Activated naive CD8-positive, alpha-beta T cell treated with anti-CD3 and anti-CD28 coated beads, Interleukin-2, amount 10 ng/mL, durations not matched to agents 7 days and 5 days (primary cell): ENCODE measurements at regions not wholly inside any gene's neighbourhood (a gene's known extent, or its start where the extent isn't known, plus 50 kb on each side); places are given as distances from the start of the nearest gene placed in this dataset.

Source experiments
- ATAC-seq: fragments of 150-1000 bp; cut with Tn5 transposase; one replicate; pipeline ENCODE4 v1.10.0; 2021; ENCODE audit warnings: low read depth, moderate library complexity
- POLR2A ChIA-PET: fragments of 350-600 bp; sonication (Branson Sonifier 250); formaldehyde crosslinking; loops from one replicate; lab custom pipeline; 2021; ENCODE audit warnings: antibody characterized with exemption; lab: Charles Lee
- DNase-seq: peaks from one replicate; pipeline ENCODE4 v3.0.0; 2021
- H3K27ac Mint-ChIP-seq: one replicate; pipeline ENCODE4 v1.8.0; 2022; ENCODE audit warnings: mild to moderate bottlenecking, mixed read lengths
- H3K27me3 Mint-ChIP-seq: one replicate; pipeline ENCODE4 v1.8.0; 2022; ENCODE audit warnings: mild to moderate bottlenecking, moderate library complexity, mixed read lengths
- H3K36me3 Mint-ChIP-seq: one replicate; pipeline ENCODE4 v1.8.0; 2021; ENCODE audit warnings: mild to moderate bottlenecking, mixed read lengths
- H3K4me1 Mint-ChIP-seq: one replicate; pipeline ENCODE4 v1.8.0; 2021; ENCODE audit warnings: mixed read lengths
- H3K4me3 Mint-ChIP-seq: one replicate; pipeline ENCODE4 v1.8.0; 2022; ENCODE audit warnings: mild to moderate bottlenecking, moderate library complexity, mixed read lengths
- H3K9me3 Mint-ChIP-seq: one replicate; pipeline ENCODE4 v1.8.0; 2021; ENCODE audit warnings: mixed read lengths

DNA sequence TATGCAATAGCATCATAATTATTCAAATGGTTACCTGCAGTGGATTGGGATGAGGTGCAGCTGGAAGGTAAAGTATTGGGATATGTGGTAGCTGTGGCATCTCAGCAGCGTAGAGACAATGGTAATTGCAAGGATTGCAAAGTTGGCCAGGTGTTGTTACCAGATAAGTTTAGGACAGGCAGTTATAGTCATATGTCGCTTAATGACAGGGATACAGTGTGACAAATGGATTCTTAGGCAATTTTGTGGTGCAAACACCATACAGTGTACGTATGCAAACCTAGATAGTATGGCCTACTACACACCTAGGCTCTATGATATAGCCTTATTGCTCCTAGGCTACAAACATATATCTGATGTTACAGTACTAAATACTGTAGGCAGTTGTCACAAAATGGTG lies 163.5 kb upstream of the LYZL2 start:
- H3K27ac Mint-ChIP-seq, result no peak overlapping the region
- H3K27me3 Mint-ChIP-seq, result no peaks in the 10 kb centered on the region
- H3K4me3 Mint-ChIP-seq, result no peak overlapping the region
- peaks cover 3% of the 10 kb centered on the region for H3K9me3 Mint-ChIP-seq
- DNase-seq, result no peak
- H3K4me1 Mint-ChIP-seq, result peaks cover 15% of the 10 kb centered on the region
- POLR2A ChIA-PET, result no interaction called here
- H3K36me3 Mint-ChIP-seq, result peaks cover 4% of the 10 kb centered on the region
- no peak for ATAC-seq

DNA sequence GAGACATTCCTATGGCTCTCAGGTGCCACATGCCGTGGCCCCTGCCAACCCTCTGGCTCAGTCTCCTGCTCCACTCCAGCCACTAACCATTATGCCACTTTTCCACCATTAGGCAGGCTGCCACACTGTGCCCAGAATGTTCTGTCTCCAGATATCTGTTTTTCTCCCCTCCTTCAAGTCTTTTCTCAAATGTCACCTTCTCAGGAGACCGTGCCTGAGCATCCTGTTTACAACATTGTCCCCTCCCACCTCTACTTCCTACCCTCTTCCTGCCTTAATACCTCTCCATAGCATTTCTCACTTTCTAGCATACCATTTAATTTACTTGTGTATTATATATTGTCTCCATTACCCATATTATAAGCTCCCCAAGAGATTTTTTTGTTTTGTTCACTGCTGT lies 162.5 kb upstream of the LYZL2 start:
- peak overlapping the region; percentile 60 for H3K4me3 Mint-ChIP-seq
- POLR2A ChIA-PET, result interaction anchor here (0.8 kb wide), 1 partner anchor 16 kb away, joined by 3 read pairs; no protein-coding TSS in a partner anchor
- no peaks in the 10 kb centered on the region for H3K27me3 Mint-ChIP-seq
- H3K27ac Mint-ChIP-seq, result peak overlapping the region; percentile 85
- ATAC-seq (peak; percentile 63), DNase-seq (no peak)
- H3K36me3 Mint-ChIP-seq, result peaks cover 4% of the 10 kb centered on the region
- peaks cover 16% of the 10 kb centered on the region for H3K4me1 Mint-ChIP-seq
- H3K9me3 Mint-ChIP-seq, result peaks cover 3% of the 10 kb centered on the region

DNA sequence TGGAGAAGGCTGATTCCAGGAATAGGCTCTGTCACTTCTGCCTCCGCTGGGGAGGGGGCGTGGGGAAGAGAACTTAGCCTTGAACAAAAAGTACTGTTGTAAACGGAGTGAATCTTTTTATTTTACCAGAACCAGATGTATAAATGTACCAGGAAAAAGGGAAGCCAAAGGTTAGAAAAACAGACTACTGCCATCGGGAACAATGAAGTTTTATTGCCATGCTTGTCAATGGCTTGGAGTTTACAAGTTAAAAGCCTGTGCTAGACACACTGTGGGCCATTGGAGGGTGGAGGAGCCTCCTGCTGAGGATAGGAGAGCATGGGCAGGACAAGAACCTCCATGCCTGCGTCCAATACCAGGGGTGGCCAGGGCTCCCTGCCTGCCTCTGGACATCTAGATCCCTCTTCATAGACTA lies 161.7 kb upstream of the LYZL2 start:
- Mint-ChIP-seq H3K9me3 (peaks cover 3% of the 10 kb centered on the region), H3K36me3 (peaks cover 4% of the 10 kb centered on the region), H3K27ac (peak overlapping the region; percentile 58), H3K4me3 (no peak overlapping the region), H3K4me1 (peaks cover 16% of the 10 kb centered on the region), H3K27me3 (no peaks in the 10 kb centered on the region)
- DNase-seq (no peak), ATAC-seq (no peak)
- POLR2A ChIA-PET, result no interaction called here

DNA sequence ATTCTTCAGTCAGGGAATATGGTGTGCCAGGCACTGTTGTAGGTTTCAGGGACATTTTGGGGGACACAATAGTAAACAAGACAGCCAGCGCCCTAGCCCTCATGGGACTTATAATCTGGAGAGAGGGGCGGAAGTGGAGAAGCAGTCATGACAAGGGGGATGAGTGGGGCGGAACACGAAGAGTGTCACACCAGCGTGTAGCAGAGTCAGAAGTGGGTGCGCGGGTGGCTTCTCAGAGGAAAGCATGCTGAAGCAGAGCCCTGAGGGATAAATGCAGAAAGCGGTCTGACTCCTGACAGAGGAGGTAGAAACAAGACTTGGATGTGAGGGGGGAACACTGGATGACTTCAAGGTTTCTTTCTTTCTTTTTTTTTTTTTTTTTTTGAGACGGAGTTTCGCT lies 160.3 kb upstream of the LYZL2 start:
- no peak overlapping the region for H3K27ac Mint-ChIP-seq
- peaks cover 3% of the 10 kb centered on the region for H3K9me3 Mint-ChIP-seq
- H3K4me3 Mint-ChIP-seq, result no peak overlapping the region
- H3K27me3 Mint-ChIP-seq, result no peaks in the 10 kb centered on the region
- DNase-seq, result no peak
- POLR2A ChIA-PET, result interaction anchor here (0.7 kb wide), 1 partner anchor 288 kb away, joined by 3 read pairs; no protein-coding TSS in a partner anchor
- peaks cover 19% of the 10 kb centered on the region for H3K4me1 Mint-ChIP-seq
- ATAC-seq, result no peak
- H3K36me3 Mint-ChIP-seq, result peaks cover 4% of the 10 kb centered on the region

DNA sequence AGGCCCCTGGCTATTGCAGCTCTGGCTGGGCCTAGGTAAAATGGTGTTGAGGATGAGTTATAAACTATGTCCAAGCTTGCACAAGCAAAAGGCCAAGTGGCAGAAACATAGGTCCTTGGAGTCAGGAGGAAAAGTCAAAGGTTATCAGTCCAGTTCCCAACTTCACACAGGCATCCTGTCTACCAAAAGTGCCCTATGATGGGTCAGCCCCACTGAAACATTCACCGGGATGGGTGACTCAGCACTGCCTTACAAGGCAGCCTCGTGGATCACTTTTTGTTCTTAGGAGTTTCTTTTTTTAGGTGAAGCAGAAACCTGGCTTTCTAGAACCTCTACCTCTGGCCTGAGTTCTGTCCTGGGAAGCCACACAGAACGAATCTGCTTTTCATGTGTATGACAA lies 158.8 kb upstream of the LYZL2 start:
- Mint-ChIP-seq H3K9me3 (peaks cover 3% of the 10 kb centered on the region), H3K36me3 (peaks cover 4% of the 10 kb centered on the region), H3K27ac (no peak overlapping the region), H3K4me1 (peaks cover 26% of the 10 kb centered on the region), H3K27me3 (no peaks in the 10 kb centered on the region), H3K4me3 (no peak overlapping the region)
- POLR2A ChIA-PET, result no interaction called here
- ATAC-seq (no peak), DNase-seq (no peak)

DNA sequence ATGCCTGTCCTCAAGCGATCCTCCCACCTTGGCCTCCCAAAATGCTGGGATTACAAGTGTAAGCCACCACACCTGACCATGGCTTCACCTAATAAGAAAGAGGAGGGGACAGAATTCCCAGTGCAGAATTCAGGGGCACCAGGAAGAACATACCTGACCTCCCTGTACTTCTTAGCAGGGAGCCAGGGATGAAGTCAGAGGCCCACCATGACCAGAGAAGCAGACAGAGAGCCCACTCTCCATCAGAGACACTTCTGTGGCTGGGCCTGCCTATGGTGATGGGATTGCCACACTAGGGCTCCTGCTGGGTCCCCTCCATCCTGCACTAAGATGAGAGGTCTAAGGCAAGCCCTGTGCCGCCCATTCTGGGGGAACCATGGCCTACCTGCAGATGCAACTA lies 157.4 kb upstream of the LYZL2 start:
- no peak overlapping the region for H3K27ac Mint-ChIP-seq
- no peak overlapping the region for H3K4me3 Mint-ChIP-seq
- no peak for DNase-seq
- H3K4me1 Mint-ChIP-seq, result peaks cover 23% of the 10 kb centered on the region
- no peaks in the 10 kb centered on the region for H3K9me3 Mint-ChIP-seq
- no peak for ATAC-seq
- POLR2A ChIA-PET, result no interaction called here
- H3K27me3 Mint-ChIP-seq, result no peaks in the 10 kb centered on the region
- no peaks in the 10 kb centered on the region for H3K36me3 Mint-ChIP-seq

DNA sequence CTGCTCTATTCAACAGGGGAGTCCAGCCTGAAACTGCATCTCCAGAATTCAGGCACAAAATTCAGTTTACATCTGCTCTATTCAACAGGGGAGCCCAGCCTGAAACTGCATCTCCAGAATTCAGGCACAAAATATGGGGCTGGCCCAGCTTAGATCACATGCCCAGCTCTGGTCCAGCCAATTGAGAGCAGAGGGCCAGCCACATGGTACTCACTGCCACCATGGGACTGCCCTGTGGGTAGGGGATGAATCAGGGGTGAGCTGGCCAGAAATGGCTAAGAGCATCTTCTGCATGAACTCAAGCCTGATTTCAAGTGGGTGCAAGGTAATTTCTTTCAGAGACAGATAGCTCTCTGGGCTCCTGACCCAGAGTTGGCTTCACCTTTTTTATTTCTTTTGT lies 156.6 kb upstream of the LYZL2 start:
- H3K27ac Mint-ChIP-seq, result no peak overlapping the region
- POLR2A ChIA-PET, result interaction anchor here (1.6 kb wide), 1 partner anchor 26 kb away, joined by 5 read pairs; no protein-coding TSS in a partner anchor
- H3K27me3 Mint-ChIP-seq, result no peaks in the 10 kb centered on the region
- H3K4me1 Mint-ChIP-seq, result peaks cover 16% of the 10 kb centered on the region
- H3K36me3 Mint-ChIP-seq, result no peaks in the 10 kb centered on the region
- ATAC-seq, result no peak
- no peak for DNase-seq
- H3K4me3 Mint-ChIP-seq, result peak overlapping the region; percentile 52
- no peaks in the 10 kb centered on the region for H3K9me3 Mint-ChIP-seq

DNA sequence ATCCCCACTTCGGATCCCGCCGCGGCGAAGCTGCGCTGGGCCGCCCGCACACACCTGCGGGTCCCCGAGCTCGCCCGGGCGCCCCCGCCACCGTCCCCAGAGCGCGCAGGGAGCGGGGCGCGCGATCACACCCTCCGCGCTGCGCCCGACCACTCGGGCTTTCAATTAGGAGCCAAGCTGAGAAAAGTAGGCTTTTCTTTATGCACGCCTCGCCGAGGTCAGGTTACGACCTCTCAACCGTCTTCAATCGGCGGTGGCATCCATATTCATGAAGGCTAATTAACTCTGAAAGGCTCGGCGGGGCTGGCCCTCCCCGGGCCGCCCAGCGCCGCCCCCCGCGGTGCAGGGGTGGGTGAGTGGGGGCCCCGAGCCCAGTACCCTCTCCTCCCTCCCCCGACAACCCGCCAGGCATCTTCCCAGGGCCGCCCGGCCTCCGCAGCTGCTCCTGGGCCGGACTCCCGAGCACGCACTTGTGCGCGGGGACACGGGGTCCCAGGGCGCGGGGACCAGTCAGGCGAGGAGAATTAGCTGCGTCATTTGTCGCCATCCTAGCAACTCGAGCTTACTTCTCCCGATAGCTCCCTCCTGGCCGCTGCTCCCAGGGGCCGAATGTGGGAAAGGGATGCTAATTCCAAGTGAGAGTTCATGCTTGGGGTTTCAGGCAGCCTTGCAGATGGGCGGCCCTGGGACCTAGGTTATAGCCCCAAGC lies 155.5 kb upstream of the LYZL2 start:
- DNase-seq, result peak; percentile 55
- Mint-ChIP-seq H3K27ac (no peak overlapping the region), H3K9me3 (no peaks in the 10 kb centered on the region), H3K36me3 (no peaks in the 10 kb centered on the region), H3K4me1 (peaks cover 14% of the 10 kb centered on the region), H3K4me3 (peak overlapping the region; percentile 79), H3K27me3 (no peaks in the 10 kb centered on the region)
- ATAC-seq, result peak; percentile 38
- POLR2A ChIA-PET, result interaction anchor here (0.7 to 1.7 kb wide), 7 partner anchors 22 to 1114 kb away, joined by 3 to 9 read pairs (median 4); partner anchors contain the start of gene ZNF438

DNA sequence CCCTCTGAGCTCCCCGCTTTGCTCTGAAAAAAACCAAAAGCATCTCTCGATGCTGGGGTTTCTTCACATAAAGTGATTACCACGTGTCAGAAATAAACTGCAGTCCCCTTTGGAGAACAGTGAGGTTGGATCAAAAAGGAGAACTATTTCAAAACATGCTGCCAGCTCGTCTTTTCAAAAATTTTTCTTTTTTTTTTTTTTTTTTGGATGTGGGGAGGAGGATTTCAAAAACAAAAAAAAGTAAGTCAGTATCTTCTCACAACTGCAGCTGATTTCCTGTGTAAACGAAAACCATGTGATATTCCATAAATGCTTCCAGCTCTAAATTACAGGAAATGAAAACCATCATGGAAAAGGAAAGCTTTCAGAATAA lies 155.0 kb upstream of the LYZL2 start:
- no peaks in the 10 kb centered on the region for H3K36me3 Mint-ChIP-seq
- peak overlapping the region; percentile 79 for H3K4me3 Mint-ChIP-seq
- peak overlapping the region; percentile 32 for H3K27ac Mint-ChIP-seq
- POLR2A ChIA-PET, result interaction anchor here (0.5 to 1.7 kb wide), 10 partner anchors 19 to 1137 kb away, joined by 3 to 9 read pairs (median 4); partner anchors contain the start of gene ZNF438
- H3K9me3 Mint-ChIP-seq, result no peaks in the 10 kb centered on the region
- H3K4me1 Mint-ChIP-seq, result peaks cover 14% of the 10 kb centered on the region
- H3K27me3 Mint-ChIP-seq, result no peaks in the 10 kb centered on the region
- ATAC-seq (no peak), DNase-seq (no peak)

DNA sequence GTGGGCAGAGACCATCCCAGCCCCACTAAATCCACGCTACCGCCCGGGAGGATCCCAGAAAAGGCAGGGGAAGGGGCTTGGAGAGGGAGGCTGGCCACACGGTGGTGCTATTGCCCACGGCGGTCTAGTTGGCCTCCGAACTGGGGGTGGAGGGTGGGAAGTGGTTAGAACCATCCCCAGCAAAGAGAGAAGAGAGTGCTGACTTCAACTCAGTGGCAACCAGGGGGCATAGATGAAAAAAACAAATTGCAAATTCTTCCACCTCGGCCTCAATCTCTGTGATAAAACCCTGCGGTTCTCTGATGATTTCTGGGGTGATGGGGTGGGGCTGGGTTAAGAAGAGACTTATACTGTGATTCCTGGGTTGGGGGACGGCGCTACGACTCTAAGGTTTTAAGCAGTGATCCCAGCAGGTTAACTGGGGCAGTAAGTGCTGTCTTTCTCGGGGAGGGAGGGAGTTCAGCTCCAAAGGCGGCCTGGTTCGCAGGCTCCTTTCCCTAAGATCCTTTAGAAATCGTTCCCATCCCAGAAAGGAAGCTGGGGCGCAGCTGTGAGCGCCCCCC lies 154.5 kb upstream of the LYZL2 start:
- peaks cover 14% of the 10 kb centered on the region for H3K4me1 Mint-ChIP-seq
- DNase-seq, result peak; percentile 79
- peaks cover 3% of the 10 kb centered on the region for H3K27me3 Mint-ChIP-seq
- POLR2A ChIA-PET, result interaction anchor here (0.5 to 1.7 kb wide), 7 partner anchors 19 to 1138 kb away, joined by 3 to 9 read pairs (median 4); partner anchors contain the start of gene ZNF438
- peak; percentile 81 for ATAC-seq
- H3K27ac Mint-ChIP-seq, result peak overlapping the region; percentile 64
- no peaks in the 10 kb centered on the region for H3K36me3 Mint-ChIP-seq
- peak overlapping the region; percentile 79 for H3K4me3 Mint-ChIP-seq
- no peaks in the 10 kb centered on the region for H3K9me3 Mint-ChIP-seq

DNA sequence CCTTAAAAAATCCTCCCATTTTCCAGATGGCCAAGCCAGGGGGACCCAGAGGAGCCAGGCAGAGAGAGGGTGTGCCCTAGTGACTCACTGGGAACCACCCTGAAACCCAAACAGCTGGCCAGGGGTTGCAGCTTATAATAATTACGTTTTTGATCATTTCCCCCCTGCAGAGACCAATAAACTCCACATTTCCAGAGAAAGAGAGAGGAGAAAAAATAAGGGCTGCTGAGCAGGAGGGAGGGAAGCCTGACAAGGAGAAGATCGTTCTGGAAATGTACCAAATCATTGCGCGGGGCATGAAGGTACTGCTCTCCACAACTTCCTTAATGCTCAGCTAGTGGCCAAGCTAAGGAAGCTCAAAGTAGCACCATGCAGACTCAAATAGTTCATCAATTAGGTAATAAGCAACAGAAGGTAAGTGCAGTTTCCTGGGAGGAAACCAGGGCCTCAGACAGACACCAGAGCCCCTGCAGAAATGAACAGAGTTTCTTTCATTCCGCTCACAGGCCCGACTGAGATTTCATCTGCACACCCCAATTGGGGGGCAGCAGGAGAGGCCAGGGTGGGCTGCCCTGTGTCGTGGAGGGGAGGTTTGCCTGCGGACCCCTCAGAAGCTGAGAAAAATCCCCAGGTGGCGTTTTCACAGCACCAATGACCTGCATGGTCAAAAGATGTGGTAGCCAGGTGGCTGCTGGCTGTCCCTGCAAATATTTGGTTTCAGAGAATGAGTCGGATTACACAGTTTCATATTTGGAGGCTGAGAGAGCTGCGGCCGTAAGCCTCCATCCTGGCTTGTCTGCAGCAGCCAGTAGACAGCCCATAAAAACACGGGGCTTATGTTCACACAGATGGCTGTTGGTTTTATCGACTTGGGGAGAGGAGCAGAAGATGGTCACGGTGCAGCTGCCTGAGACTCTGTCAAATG lies 153.2 kb upstream of the LYZL2 start:
- Mint-ChIP-seq H3K9me3 (no peaks in the 10 kb centered on the region), H3K36me3 (no peaks in the 10 kb centered on the region), H3K27ac (no peak overlapping the region), H3K4me1 (peaks cover 11% of the 10 kb centered on the region), H3K27me3 (peaks cover 7% of the 10 kb centered on the region), H3K4me3 (no peak overlapping the region)
- DNase-seq, result no peak
- ATAC-seq, result no peak
- POLR2A ChIA-PET, result no interaction called here

DNA sequence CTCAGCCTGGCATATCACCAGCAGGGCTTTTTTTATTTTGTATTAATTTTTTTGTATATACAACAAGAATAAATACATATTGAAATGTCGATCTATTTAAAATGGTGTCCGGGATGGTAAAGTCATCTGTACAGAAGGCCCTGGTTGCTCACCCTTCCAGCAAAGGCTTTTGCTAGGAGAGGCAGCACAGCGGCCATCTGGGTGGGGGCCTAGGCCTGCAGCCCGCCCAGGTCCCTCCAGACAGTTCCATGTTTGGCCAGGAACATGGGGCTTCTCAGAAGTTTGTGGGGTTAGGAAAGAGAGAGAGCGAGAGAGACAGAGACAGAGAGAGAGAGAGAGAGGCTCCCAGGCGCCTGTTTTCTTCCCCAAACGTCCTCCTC lies 152.6 kb upstream of the LYZL2 start:
- Mint-ChIP-seq H3K36me3 (no peaks in the 10 kb centered on the region), H3K27ac (no peak overlapping the region), H3K4me1 (peaks cover 11% of the 10 kb centered on the region), H3K9me3 (no peaks in the 10 kb centered on the region), H3K4me3 (no peak overlapping the region), H3K27me3 (peaks cover 8% of the 10 kb centered on the region)
- DNase-seq (no peak), ATAC-seq (no peak)
- POLR2A ChIA-PET, result no interaction called here

DNA sequence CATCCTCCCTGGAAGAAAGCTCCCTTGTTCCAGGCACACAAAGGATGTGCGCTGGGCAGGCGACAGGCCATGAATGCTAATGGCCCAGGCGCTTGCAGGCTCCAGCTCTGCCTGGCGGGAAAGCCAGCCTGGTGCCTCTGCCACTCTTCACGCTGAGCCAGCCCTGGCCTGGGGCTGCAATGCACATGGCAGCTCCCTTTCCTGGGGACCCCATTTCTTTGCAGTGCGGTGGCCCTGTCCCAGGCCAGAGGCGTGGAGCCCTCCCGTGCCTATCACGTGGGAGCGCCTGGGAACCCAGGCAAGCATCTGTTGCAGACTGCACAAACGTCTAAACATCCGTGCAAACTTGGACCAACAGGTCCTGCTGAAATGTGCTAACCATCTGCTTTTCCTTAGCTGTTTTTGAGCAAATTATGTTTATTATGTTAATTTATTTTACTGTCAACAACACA lies 152.1 kb upstream of the LYZL2 start:
- H3K9me3 Mint-ChIP-seq, result no peaks in the 10 kb centered on the region
- ATAC-seq, result no peak
- DNase-seq, result no peak
- H3K4me1 Mint-ChIP-seq, result peaks cover 11% of the 10 kb centered on the region
- peaks cover 11% of the 10 kb centered on the region for H3K27me3 Mint-ChIP-seq
- H3K27ac Mint-ChIP-seq, result no peak overlapping the region
- POLR2A ChIA-PET, result no interaction called here
- no peaks in the 10 kb centered on the region for H3K36me3 Mint-ChIP-seq
- H3K4me3 Mint-ChIP-seq, result no peak overlapping the region
